Natural killer cell (primary cell): ENCODE measurements at regions not wholly inside any gene's neighbourhood (a gene's known extent, or its start where the extent isn't known, plus 50 kb on each side); places are given as distances from the start of the nearest gene placed in this dataset.

Experiments used
- ATAC-seq, 3 donors: fragments of 150-1000 bp in 2 of 3; fragments of 200-7000 bp in 1 of 3; cut with Tn5 transposase; 1 replicate in 1 of 3; 2 replicates in 2 of 3; pipeline ENCODE4 v1.10.0; 2021; ENCODE audit warnings: mild to moderate bottlenecking in 2 of 3, moderate library complexity in 2 of 3
- DNase-seq, 2 donors: peaks; one replicate each; pipeline versions ENCODE4 v3.0.0 to v3.0.0-alpha.2; 2013 to 2021; ENCODE audit warnings: mixed read lengths in 1 of 2
- H3K27ac ChIP-seq: one replicate; pipeline ENCODE4 v1.5.1; 2013; ENCODE audit warnings: mild to moderate bottlenecking, low read length
- H3K27me3 ChIP-seq: one replicate; pipeline ENCODE4 v1.6.1; 2013; ENCODE audit warnings: low read length; ENCODE audit not compliant: control insufficient read depth, insufficient read depth
- H3K36me3 ChIP-seq: one replicate; pipeline ENCODE4 v1.6.1; 2013; ENCODE audit warnings: low read length; ENCODE audit not compliant: control insufficient read depth, insufficient read depth
- H3K4me1 ChIP-seq: one replicate; pipeline ENCODE4 v1.6.1; 2013; ENCODE audit warnings: low read length; ENCODE audit not compliant: control insufficient read depth, insufficient read depth
- H3K4me3 ChIP-seq: one replicate; pipeline ENCODE4 v1.5.1; 2013; ENCODE audit warnings: low read length
- H3K9me3 ChIP-seq: one replicate; pipeline ENCODE4 v1.6.1; 2013; ENCODE audit warnings: low read length; ENCODE audit not compliant: control insufficient read depth, insufficient read depth
- H3K27ac Mint-ChIP-seq, 2 donors: one replicate each; pipeline ENCODE4 v1.8.0; 2022; ENCODE audit warnings: mild to moderate bottlenecking in 2 of 2, mixed read lengths in 2 of 2, moderate library complexity in 1 of 2
- H3K27me3 Mint-ChIP-seq, 2 donors: one replicate each; pipeline ENCODE4 v1.8.0; 2022; ENCODE audit warnings: low read depth in 2 of 2, mixed read lengths in 2 of 2
- H3K36me3 Mint-ChIP-seq: one replicate; pipeline ENCODE4 v1.8.0; 2022; ENCODE audit warnings: mixed read lengths
- H3K4me1 Mint-ChIP-seq, 2 donors: one replicate each; pipeline ENCODE4 v1.8.0; 2022; ENCODE audit warnings: mixed read lengths in 2 of 2
- H3K4me3 Mint-ChIP-seq: one replicate; pipeline ENCODE4 v1.8.0; 2022; ENCODE audit warnings: mild to moderate bottlenecking, moderate library complexity, mixed read lengths
- H3K9me3 Mint-ChIP-seq, 2 donors: one replicate each; pipeline ENCODE4 v1.8.0; 2022; ENCODE audit warnings: mixed read lengths in 2 of 2
- whole genome bisulfite sequencing: methylation state at CpG from one replicate; pipeline ENCODE4 v1.1.7; 2013; ENCODE audit warnings: missing lambda C conversion rate; ENCODE audit not compliant: insufficient coverage; 5-methylcytosine and 5-hydroxymethylcytosine counted together
- intact Hi-C: fragments of 100-400 bp; cut with micrococcal nuclease; formaldehyde crosslinking; loops from one replicate; pipeline ENCODE4 v1.14.2; 2022
- TF ChIP-seq, protein P1 (sequence below): fragments of 200-600 bp; IDR thresholded peaks from one replicate; pipeline ENCODE4 v1.8.0; 2022; ENCODE audit warnings: antibody characterized with exemption

DNA sequence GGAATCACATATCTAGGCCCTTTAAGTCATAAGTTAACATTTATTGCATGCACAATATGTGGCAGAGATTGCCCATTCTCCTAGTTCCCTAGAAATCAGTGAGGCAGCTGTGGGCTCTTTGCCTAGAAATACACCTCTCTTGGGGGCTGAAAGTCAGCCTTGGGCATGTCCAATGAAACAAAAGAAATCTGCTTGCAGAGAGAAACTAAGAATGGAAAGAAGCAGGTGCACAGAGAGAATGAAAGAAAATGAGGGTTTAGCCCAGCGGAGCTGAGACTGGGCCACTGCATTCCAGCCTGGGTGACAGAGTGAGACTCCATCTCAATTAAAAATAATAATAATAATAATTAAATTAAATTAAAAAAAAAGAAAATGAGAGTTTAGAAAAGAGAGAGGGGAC, 57.3 kb upstream of the DAB2 start:
- TF ChIP-seq, protein P1, sequence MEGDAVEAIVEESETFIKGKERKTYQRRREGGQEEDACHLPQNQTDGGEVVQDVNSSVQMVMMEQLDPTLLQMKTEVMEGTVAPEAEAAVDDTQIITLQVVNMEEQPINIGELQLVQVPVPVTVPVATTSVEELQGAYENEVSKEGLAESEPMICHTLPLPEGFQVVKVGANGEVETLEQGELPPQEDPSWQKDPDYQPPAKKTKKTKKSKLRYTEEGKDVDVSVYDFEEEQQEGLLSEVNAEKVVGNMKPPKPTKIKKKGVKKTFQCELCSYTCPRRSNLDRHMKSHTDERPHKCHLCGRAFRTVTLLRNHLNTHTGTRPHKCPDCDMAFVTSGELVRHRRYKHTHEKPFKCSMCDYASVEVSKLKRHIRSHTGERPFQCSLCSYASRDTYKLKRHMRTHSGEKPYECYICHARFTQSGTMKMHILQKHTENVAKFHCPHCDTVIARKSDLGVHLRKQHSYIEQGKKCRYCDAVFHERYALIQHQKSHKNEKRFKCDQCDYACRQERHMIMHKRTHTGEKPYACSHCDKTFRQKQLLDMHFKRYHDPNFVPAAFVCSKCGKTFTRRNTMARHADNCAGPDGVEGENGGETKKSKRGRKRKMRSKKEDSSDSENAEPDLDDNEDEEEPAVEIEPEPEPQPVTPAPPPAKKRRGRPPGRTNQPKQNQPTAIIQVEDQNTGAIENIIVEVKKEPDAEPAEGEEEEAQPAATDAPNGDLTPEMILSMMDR: no peak
- intact Hi-C loops: no loop called here
- Mint-ChIP-seq H3K36me3 (no peaks in the 10 kb centered on the region), H3K9me3 (no peaks in the 10 kb centered on the region), H3K4me3 (no peak overlapping the region), H3K27me3 (no peaks in the 10 kb centered on the region), H3K27ac (no peak overlapping the region), H3K4me1 (peaks cover 0 to 4% of the 10 kb centered on the region in 2 donors)
- no peak overlapping the region for H3K27ac ChIP-seq
- no peaks in the 10 kb centered on the region for H3K9me3 ChIP-seq
- H3K27me3 ChIP-seq: peaks cover 3% of the 10 kb centered on the region
- H3K4me3 ChIP-seq: no peak overlapping the region
- no peaks in the 10 kb centered on the region for H3K36me3 ChIP-seq
- DNase-seq (no peak), ATAC-seq (no peak)
- no peaks in the 10 kb centered on the region for H3K4me1 ChIP-seq
- no CpG with 5 or more reads among the region's 1 CpG for WGBS

DNA sequence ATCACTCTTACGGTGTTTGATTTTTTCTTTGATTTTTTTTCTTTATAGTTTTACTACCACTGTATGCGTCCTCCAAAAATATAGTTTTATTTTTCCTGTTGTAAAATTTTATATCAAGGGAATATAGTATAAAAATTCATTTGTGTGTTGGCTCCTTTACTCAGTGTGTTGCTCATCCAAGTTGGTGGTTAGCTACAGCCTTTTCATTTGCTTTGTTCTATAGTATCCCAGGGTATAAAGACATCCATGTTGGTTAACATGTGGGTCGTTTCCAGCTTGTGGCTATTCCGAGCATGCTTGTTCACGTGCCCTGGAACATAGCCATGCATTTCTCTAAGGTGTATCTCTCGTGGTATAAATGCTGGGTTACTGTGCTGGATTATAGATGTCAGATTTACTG, 54.8 kb upstream of the DAB2 start:
- ATAC-seq: no peak
- Mint-ChIP-seq H3K4me3 (no peak overlapping the region), H3K36me3 (no peaks in the 10 kb centered on the region)

DNA sequence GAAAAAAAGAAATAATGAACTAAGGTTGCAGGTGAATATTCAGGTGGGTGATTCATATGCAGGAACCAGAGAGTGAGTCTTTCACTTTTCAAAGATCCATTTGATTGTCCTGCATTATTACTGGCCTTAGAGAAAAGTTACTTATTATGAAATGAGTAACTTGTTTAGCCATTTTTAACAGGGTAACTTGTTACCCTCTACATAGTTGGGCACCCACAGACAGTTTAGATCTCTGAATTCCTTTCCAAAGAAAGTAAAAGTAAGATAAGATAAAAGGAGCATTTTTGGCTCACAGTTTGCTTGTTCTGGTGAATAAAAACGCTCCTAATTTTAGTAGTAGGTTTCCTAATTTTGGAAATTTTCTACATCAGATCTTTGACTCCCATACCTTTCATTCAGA, 54.1 kb upstream of the DAB2 start:
- no peak for DNase-seq
- ATAC-seq: no peak
- Histone ChIP-seq H3K27me3 (peaks cover 3% of the 10 kb centered on the region), H3K36me3 (no peaks in the 10 kb centered on the region), H3K27ac (no peak overlapping the region), H3K4me3 (no peak overlapping the region), H3K4me1 (no peaks in the 10 kb centered on the region), H3K9me3 (no peaks in the 10 kb centered on the region)
- TF ChIP-seq, protein P1: no peak
- H3K4me3 Mint-ChIP-seq: no peak overlapping the region
- no peaks in the 10 kb centered on the region for H3K27me3 Mint-ChIP-seq
- no peaks in the 10 kb centered on the region for H3K9me3 Mint-ChIP-seq
- H3K27ac Mint-ChIP-seq: no peak overlapping the region
- peaks cover 0 to 4% of the 10 kb centered on the region in 2 donors for H3K4me1 Mint-ChIP-seq
- no CpG with 5 or more reads among the region's 1 CpG for WGBS
- no peaks in the 10 kb centered on the region for H3K36me3 Mint-ChIP-seq
- intact Hi-C loops: no loop called here

More for the DNA sequence above, 54.8 kb upstream of the DAB2 start:
- H3K4me1 ChIP-seq: no peaks in the 10 kb centered on the region
- no peaks in the 10 kb centered on the region for H3K9me3 ChIP-seq
- TF ChIP-seq, protein P1: no peak
- DNase-seq: no peak
- Mint-ChIP-seq H3K27me3 (no peaks in the 10 kb centered on the region), H3K9me3 (no peaks in the 10 kb centered on the region), H3K4me1 (peaks cover 0 to 4% of the 10 kb centered on the region in 2 donors), H3K27ac (no peak overlapping the region)
- H3K36me3 ChIP-seq: no peaks in the 10 kb centered on the region
- 87% methylated on average over 5 of the region's 6 CpGs for WGBS
- intact Hi-C loops: no loop called here
- no peak overlapping the region for H3K27ac ChIP-seq
- no peak overlapping the region for H3K4me3 ChIP-seq
- H3K27me3 ChIP-seq: peaks cover 3% of the 10 kb centered on the region

DNA sequence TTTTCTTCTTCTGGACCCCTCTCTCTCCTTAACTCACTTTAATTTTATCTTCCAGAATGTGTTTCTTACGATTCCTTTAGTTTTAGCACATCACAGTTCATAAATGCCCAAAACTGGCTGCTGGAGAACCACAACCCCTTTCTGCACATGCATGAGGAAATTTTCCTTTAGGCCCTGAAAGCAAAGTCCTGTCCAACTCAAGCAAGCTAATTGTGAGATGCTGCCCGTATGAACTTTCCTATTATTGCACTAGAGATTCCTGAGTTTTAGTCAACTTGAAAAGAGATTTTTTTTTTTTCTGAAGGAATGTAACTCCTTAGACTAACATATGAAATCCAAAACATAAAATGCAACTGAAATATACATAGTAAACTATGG, 52.1 kb upstream of the DAB2 start:
- TF ChIP-seq, protein P1: no peak
- Mint-ChIP-seq H3K4me1 (peaks cover 0 to 4% of the 10 kb centered on the region in 2 donors), H3K36me3 (no peaks in the 10 kb centered on the region), H3K4me3 (no peak overlapping the region), H3K27ac (no peak overlapping the region), H3K9me3 (no peaks in the 10 kb centered on the region), H3K27me3 (no peaks in the 10 kb centered on the region)
- Histone ChIP-seq H3K27ac (no peak overlapping the region), H3K27me3 (peaks cover 3% of the 10 kb centered on the region), H3K4me3 (no peak overlapping the region), H3K4me1 (no peaks in the 10 kb centered on the region), H3K9me3 (no peaks in the 10 kb centered on the region), H3K36me3 (no peaks in the 10 kb centered on the region)
- WGBS: 88% methylated on average over 1 of the region's 2 CpGs
- no peak for DNase-seq
- intact Hi-C loops: no loop called here
- no peak for ATAC-seq
